ENCODE measurements at regions not wholly inside any gene's neighbourhood (a gene's known extent, or its start where the extent isn't known, plus 50 kb on each side); places are given as distances from the start of the nearest gene placed in this dataset.

- TF ChIP-seq CTCF (IDR thresholded peaks at IDR 0.05): no peak
- Histone ChIP-seq H3K4me1 (no peaks in the 10 kb centered on the region), H3K4me3 (no peak overlapping the region), H3K9me3 (no peaks in the 10 kb centered on the region), H3K27me3 (no peaks in the 10 kb centered on the region), H3K36me3 (no peaks in the 10 kb centered on the region), H3K27ac (no peak overlapping the region)
- no peak for DNase-seq (ENCODE audit: low spot score)
These were observed 331.3 kb downstream of the SS18 start for GRCh38 chr18:25759111-25759510.

GRCh38 chr18:25743646-25744151 is 346.7 kb downstream of the SS18 start:
- Histone ChIP-seq H3K4me3 (no peak overlapping the region), H3K36me3 (no peaks in the 10 kb centered on the region), H3K27ac (no peak overlapping the region), H3K9me3 (no peaks in the 10 kb centered on the region), H3K27me3 (no peaks in the 10 kb centered on the region), H3K4me1 (no peaks in the 10 kb centered on the region)
- no peak for DNase-seq (ENCODE audit: low spot score)
- TF ChIP-seq CTCF (IDR thresholded peaks at IDR 0.05): no peak

GRCh38 chr18:25739376-25739775 is 351.0 kb downstream of the SS18 start:
- Histone ChIP-seq H3K27ac (no peak overlapping the region), H3K9me3 (no peaks in the 10 kb centered on the region), H3K4me3 (no peak overlapping the region), H3K27me3 (no peaks in the 10 kb centered on the region), H3K4me1 (no peaks in the 10 kb centered on the region), H3K36me3 (no peaks in the 10 kb centered on the region)
- no peak for TF ChIP-seq CTCF (IDR thresholded peaks at IDR 0.05)
- DNase-seq (ENCODE audit: low spot score): no peak

GRCh38 chr18:25737710-25738311 is 352.6 kb downstream of the SS18 start:
- no peak for TF ChIP-seq CTCF (IDR thresholded peaks at IDR 0.05)
- Histone ChIP-seq H3K27ac (no peak overlapping the region), H3K4me1 (no peaks in the 10 kb centered on the region), H3K27me3 (no peaks in the 10 kb centered on the region), H3K36me3 (no peaks in the 10 kb centered on the region), H3K4me3 (no peak overlapping the region), H3K9me3 (no peaks in the 10 kb centered on the region)
- DNase-seq (ENCODE audit: low spot score): no peak

GRCh38 chr18:25736516-25736915 is 353.9 kb downstream of the SS18 start:
- H3K36me3 ChIP-seq: no peaks in the 10 kb centered on the region
- H3K4me1 ChIP-seq: no peaks in the 10 kb centered on the region
- no peak overlapping the region for H3K27ac ChIP-seq
- TF ChIP-seq CTCF (IDR thresholded peaks at IDR 0.05): no peak
- no peaks in the 10 kb centered on the region for H3K27me3 ChIP-seq
- DNase-seq (ENCODE audit: low spot score): no peak
- H3K9me3 ChIP-seq: no peaks in the 10 kb centered on the region
- H3K4me3 ChIP-seq: no peak overlapping the region

GRCh38 chr18:25735459-25735858 is 355.0 kb downstream of the SS18 start:
- Histone ChIP-seq H3K4me1 (no peaks in the 10 kb centered on the region), H3K27me3 (no peaks in the 10 kb centered on the region), H3K27ac (no peak overlapping the region), H3K4me3 (no peak overlapping the region), H3K36me3 (no peaks in the 10 kb centered on the region), H3K9me3 (peaks cover 4 to 8% of the 10 kb centered on the region in 2 donors)
- TF ChIP-seq CTCF (IDR thresholded peaks at IDR 0.05): no peak
- no peak for DNase-seq (ENCODE audit: low spot score)
